Tibial artery (tissue), 4 donors: ENCODE measurements at regions not wholly inside any gene's neighbourhood (a gene's known extent, or its start where the extent isn't known, plus 50 kb on each side); places are given as distances from the start of the nearest gene placed in this dataset.

Source experiments
- DNase-seq, 2 donors: peaks; one replicate each; pipeline ENCODE4 v3.0.0-alpha.2; 2019
- H3K27ac ChIP-seq, 2 donors: fragments of 200-600 bp; sonication (generic) in 1 of 2; 1 replicate in 1 of 2; 2 replicates in 1 of 2; pipeline ENCODE4 v1.5.1; 2018 to 2019; ENCODE audit warnings: mild to moderate bottlenecking in 1 of 2
- H3K27me3 ChIP-seq, 2 donors: fragments of 200-600 bp; sonication (generic) in 1 of 2; one replicate each; pipeline versions ENCODE4 v1.5.1 to v1.6.0; 2016 to 2019
- H3K36me3 ChIP-seq, 3 donors: fragments of 200-600 bp; sonication (generic) in 2 of 3; one replicate each; pipeline ENCODE4 v1.5.1; 2016 to 2019; ENCODE audit warnings: mild to moderate bottlenecking in 2 of 3
- H3K4me1 ChIP-seq, 4 donors: fragments of 200-600 bp; sonication (generic) in 2 of 4; 1 replicate in 3 of 4; 2 replicates in 1 of 4; pipeline ENCODE4 v1.5.1; 2016 to 2019
- H3K4me3 ChIP-seq, 2 donors: fragments of 200-600 bp; sonication (generic) in 1 of 2; 1 replicate in 1 of 2; 2 replicates in 1 of 2; pipeline ENCODE4 v1.5.1; 2018 to 2019; ENCODE audit warnings: mild to moderate bottlenecking in 2 of 2
- H3K9me3 ChIP-seq, 3 donors: fragments of 200-600 bp; sonication (generic) in 1 of 3; one replicate each; pipeline ENCODE4 v1.5.1; 2016 to 2019
- intact Hi-C: fragments of 100-400 bp; cut with DNase I; formaldehyde crosslinking; loops from one replicate; pipeline ENCODE4 v1.15.0; 2023; ENCODE audit warnings: low total_unique reads
- TF ChIP-seq, protein P1 (sequence below), 2 experiments: fragments of 200-600 bp in 1 of 2; fragments of 450-650 bp in 1 of 2; IDR thresholded peaks; one replicate each; pipeline ENCODE4 v1.5.1; 2017 to 2019; ENCODE audit warnings: antibody characterized with exemption in 2 of 2, mild to moderate bottlenecking in 1 of 2, moderate library complexity in 1 of 2

DNA sequence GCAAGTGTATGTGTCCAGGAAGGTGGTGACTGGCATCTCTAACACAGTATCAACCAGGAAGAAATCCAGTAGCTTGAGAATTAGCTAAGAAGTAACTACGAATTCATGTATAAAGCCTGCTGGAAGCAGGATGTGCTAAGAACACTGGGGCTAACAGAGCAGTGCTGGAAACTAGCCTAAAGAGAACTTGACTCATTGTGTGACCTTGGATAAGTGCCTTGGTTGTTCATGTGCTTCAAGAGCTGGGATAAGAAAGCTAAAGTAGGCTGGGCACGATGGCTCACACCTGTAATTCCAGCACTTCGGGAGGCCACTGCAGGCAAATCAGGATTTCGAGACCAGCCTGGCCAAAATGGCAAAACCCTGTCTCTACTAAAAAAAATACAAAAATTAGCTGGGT lies 186.9 kb downstream of the RRAGC start:
- no peak overlapping the region for H3K4me3 ChIP-seq
- no peaks in the 10 kb centered on the region for H3K4me1 ChIP-seq
- intact Hi-C loops = no loop called here
- H3K36me3 ChIP-seq = no peaks in the 10 kb centered on the region
- no peak for DNase-seq
- TF ChIP-seq, protein P1, sequence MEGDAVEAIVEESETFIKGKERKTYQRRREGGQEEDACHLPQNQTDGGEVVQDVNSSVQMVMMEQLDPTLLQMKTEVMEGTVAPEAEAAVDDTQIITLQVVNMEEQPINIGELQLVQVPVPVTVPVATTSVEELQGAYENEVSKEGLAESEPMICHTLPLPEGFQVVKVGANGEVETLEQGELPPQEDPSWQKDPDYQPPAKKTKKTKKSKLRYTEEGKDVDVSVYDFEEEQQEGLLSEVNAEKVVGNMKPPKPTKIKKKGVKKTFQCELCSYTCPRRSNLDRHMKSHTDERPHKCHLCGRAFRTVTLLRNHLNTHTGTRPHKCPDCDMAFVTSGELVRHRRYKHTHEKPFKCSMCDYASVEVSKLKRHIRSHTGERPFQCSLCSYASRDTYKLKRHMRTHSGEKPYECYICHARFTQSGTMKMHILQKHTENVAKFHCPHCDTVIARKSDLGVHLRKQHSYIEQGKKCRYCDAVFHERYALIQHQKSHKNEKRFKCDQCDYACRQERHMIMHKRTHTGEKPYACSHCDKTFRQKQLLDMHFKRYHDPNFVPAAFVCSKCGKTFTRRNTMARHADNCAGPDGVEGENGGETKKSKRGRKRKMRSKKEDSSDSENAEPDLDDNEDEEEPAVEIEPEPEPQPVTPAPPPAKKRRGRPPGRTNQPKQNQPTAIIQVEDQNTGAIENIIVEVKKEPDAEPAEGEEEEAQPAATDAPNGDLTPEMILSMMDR (IDR thresholded peaks at IDR 0.05) = no peak
- H3K27me3 ChIP-seq = peaks cover 0 to 3% of the 10 kb centered on the region in 2 donors
- no peak overlapping the region for H3K27ac ChIP-seq
- no peaks in the 10 kb centered on the region for H3K9me3 ChIP-seq

DNA sequence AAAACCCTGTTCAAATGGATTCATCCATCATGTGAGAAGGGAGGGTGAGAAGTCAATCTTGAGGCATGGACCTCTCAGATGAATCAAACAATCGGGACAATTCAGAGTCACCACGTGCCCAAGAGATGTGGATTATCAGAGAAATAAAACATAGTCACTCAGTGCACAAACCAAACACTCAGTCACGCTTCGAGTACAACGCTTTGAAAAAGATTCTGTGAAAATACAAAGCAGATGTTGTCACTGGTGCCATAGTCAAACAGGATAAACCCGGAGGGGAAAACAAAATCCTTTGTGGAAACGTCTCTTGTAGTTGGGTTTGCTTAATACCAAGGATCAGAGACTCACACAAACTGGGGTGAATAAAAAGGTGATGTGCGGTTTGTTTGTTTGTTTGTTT lies 188.4 kb downstream of the RRAGC start:
- intact Hi-C loops = no loop called here
- Histone ChIP-seq H3K27ac (no peak overlapping the region), H3K4me3 (no peak overlapping the region), H3K4me1 (no peaks in the 10 kb centered on the region), H3K36me3 (no peaks in the 10 kb centered on the region), H3K27me3 (peaks cover 0 to 5% of the 10 kb centered on the region in 2 donors), H3K9me3 (no peaks in the 10 kb centered on the region)
- TF ChIP-seq, protein P1 (IDR thresholded peaks at IDR 0.05) = no peak
- DNase-seq = no peak

DNA sequence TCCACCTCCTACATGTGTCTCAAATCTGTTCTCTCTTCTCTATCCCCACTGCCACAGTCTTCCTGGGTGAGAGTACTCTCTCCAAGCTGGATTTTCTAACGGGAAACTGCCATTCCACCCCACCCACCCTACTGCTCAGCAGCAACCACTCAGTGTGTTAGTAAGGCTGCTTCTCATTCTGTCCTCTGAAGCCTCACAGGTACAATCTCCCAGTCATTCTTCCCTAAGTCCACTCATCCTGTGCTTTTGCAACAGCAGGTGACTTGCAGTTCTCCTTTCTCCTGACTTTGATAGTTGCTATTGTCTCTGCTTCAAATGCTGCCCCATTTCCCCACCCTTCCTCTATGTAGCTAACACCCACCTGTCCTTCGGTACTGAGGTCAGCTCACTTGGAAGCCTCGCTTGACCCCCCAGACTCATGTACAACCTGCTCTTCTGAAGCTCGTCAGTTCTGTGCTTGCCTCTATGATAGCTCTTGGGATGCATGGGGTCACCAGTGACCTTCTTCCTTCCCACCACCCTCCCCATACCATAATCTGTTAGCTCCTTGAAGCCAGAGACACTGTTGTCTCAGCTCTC lies 188.9 kb downstream of the RRAGC start:
- Histone ChIP-seq H3K27me3 (peaks cover 0 to 5% of the 10 kb centered on the region in 2 donors), H3K27ac (no peak overlapping the region), H3K9me3 (no peaks in the 10 kb centered on the region), H3K4me1 (no peaks in the 10 kb centered on the region), H3K4me3 (no peak overlapping the region), H3K36me3 (no peaks in the 10 kb centered on the region)
- no peak for DNase-seq
- TF ChIP-seq, protein P1 (IDR thresholded peaks at IDR 0.05) = no peak
- intact Hi-C loops = no loop called here

DNA sequence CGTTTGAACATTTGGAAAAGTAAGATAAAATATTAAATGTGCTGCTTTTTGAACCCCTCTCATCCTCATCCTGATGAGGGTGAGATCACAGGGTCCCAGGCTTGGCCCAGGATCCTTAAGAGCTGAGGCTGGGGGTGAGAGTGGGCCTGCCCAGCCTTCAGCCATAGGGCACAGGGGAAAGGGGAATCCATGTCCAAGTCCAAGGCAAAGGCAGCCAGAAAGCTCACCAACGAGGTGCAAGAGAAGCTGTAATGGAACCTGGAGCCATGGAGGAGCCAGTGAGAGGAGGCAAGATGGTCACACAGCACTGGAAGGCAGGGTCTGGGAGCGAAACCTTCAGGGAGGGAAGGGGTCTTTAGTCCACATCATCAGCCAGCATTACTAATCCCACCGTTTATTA lies 191.9 kb downstream of the RRAGC start:
- no peak for DNase-seq
- H3K27me3 ChIP-seq = peaks cover 0 to 14% of the 10 kb centered on the region in 2 donors
- intact Hi-C loops = no loop called here
- no peaks in the 10 kb centered on the region for H3K36me3 ChIP-seq
- TF ChIP-seq, protein P1 (IDR thresholded peaks at IDR 0.05) = no peak
- H3K4me3 ChIP-seq = no peak overlapping the region
- no peak overlapping the region for H3K27ac ChIP-seq
- no peaks in the 10 kb centered on the region for H3K4me1 ChIP-seq
- no peaks in the 10 kb centered on the region for H3K9me3 ChIP-seq

DNA sequence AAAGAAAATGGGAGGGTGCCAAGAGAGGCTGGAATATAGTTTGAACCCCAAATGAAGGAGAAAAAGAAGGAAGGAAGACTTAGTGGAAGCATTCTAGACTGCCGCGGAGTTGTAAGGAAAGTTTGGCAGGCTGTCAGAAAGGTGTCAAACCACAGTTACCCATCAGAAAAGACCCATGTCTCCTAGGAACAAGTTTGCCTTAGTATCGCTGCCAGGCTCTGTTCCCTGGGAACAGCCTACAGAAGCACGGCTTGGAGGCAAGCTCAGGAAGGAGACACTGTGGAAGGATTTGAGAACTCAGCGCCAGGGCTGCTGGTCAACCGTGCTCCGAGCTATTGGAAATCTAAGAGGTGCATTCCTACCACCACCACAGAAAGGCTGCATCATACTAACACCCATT lies 197.4 kb downstream of the RRAGC start:
- no peak for DNase-seq
- TF ChIP-seq, protein P1 (IDR thresholded peaks at IDR 0.05) = no peak
- Histone ChIP-seq H3K27me3 (peaks cover 0 to 14% of the 10 kb centered on the region in 2 donors), H3K9me3 (peaks cover 0 to 6% (median 5%) of the 10 kb centered on the region in 3 donors), H3K27ac (no peak overlapping the region), H3K4me3 (no peak overlapping the region), H3K4me1 (no peaks in the 10 kb centered on the region), H3K36me3 (no peaks in the 10 kb centered on the region)
- intact Hi-C loops = no loop called here

DNA sequence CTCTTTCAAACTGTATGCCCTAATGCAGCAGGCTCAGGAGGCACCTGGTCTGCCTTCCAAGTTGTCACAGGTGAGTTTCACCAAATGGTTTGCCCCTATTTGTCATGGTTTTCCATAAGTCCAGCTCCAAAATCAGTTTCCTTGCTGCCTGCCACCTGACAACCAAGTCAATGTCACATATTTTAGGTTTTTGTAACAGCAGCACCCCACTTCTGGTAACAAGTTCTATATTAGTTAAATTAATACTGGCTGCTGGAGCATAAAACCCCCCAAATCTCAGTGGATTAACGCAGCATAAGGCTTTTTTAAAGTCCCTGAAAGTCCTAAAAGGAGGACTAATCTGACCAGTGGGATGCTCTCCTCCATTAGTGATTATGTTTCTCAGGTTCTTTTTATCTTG lies 200.7 kb downstream of the RRAGC start:
- peaks cover 0 to 6% (median 5%) of the 10 kb centered on the region in 3 donors for H3K9me3 ChIP-seq
- DNase-seq = no peak
- no peaks in the 10 kb centered on the region for H3K4me1 ChIP-seq
- no peaks in the 10 kb centered on the region for H3K36me3 ChIP-seq
- intact Hi-C loops = no loop called here
- no peak overlapping the region for H3K4me3 ChIP-seq
- TF ChIP-seq, protein P1 (IDR thresholded peaks at IDR 0.05) = no peak
- peaks cover 0 to 20% of the 10 kb centered on the region in 2 donors for H3K27me3 ChIP-seq
- H3K27ac ChIP-seq = no peak overlapping the region
